Neural cell (in vitro differentiated cells): ENCODE measurements at regions not wholly inside any gene's neighbourhood (a gene's known extent, or its start where the extent isn't known, plus 50 kb on each side); places are given as distances from the start of the nearest gene placed in this dataset.

Experiments
- H2AFZ ChIP-seq: fragments of 200-600, 300-800 bp; sonication (generic), shearing (Covaris generic); 2 replicates; pipeline ENCODE4 v1.6.0; 2014; ENCODE audit warnings: low read depth, mild to moderate bottlenecking, antibody characterized with exemption, low read length, moderate library complexity
- H3F3A ChIP-seq: fragments of 200-600 bp; shearing (Covaris generic); 2 replicates; pipeline ENCODE4 v1.6.1; 2016; ENCODE audit warnings: mild to moderate bottlenecking, moderate library complexity, mixed read lengths, antibody characterized with exemption, low read length; ENCODE audit not compliant: insufficient read depth, poor library complexity, severe bottlenecking
- H3K27ac ChIP-seq: fragments of 200-600, 300-800 bp; sonication (generic), shearing (Covaris generic); 2 replicates; pipeline ENCODE4 v1.5.1; 2014; ENCODE audit warnings: mild to moderate bottlenecking, low read length, moderate library complexity
- H3K27me3 ChIP-seq: fragments of 300-800, 200-600 bp; sonication (generic), shearing (Covaris generic); 2 replicates; pipeline ENCODE4 v1.6.0; 2014; ENCODE audit warnings: mild to moderate bottlenecking, low read depth, low read length, moderate library complexity; ENCODE audit not compliant: insufficient read depth
- H3K36me3 ChIP-seq: fragments of 300-800, 200-600 bp; sonication (generic), shearing (Covaris generic); 2 replicates; pipeline ENCODE4 v1.5.1; 2014; ENCODE audit warnings: mild to moderate bottlenecking, antibody characterized with exemption, low read length, moderate library complexity; ENCODE audit not compliant: insufficient read depth
- H3K4me2 ChIP-seq: fragments of 300-800, 200-600 bp; sonication (generic), shearing (Covaris generic); 2 replicates; pipeline ENCODE4 v1.6.0; 2014; ENCODE audit warnings: mild to moderate bottlenecking, low read length
- H3K4me3 ChIP-seq: fragments of 300-800, 200-600 bp; sonication (generic), shearing (Covaris generic); 2 replicates; pipeline ENCODE4 v1.5.1; 2014; ENCODE audit warnings: mild to moderate bottlenecking, low read length, moderate library complexity
- H3K79me2 ChIP-seq: fragments of 200-600 bp; shearing (Covaris generic); replicated peaks from 2 replicates; pipeline ENCODE4 v1.6.0; 2014; ENCODE audit warnings: mild to moderate bottlenecking, low read length, moderate library complexity; ENCODE audit not compliant: insufficient read depth
- H3K9ac ChIP-seq: fragments of 300-800, 200-600 bp; sonication (generic), shearing (Covaris generic); 2 replicates; pipeline ENCODE4 v1.6.1; 2016; ENCODE audit warnings: mild to moderate bottlenecking, low read length, mixed read lengths
- H3K9me2 ChIP-seq: fragments of 200-600 bp; shearing (Covaris generic); 2 replicates; pipeline ENCODE4 v1.6.1; 2016; ENCODE audit warnings: mild to moderate bottlenecking, low read length, mixed read lengths; ENCODE audit not compliant: insufficient read depth
- H3K9me3 ChIP-seq: fragments of 200-600, 300-800 bp; sonication (generic), shearing (Covaris generic); 2 replicates; pipeline ENCODE4 v1.6.1; 2016; ENCODE audit warnings: mild to moderate bottlenecking, mixed run types, low read length, moderate library complexity, mixed read lengths
- H4K20me1 ChIP-seq: fragments of 200-600 bp; shearing (Covaris generic); 2 replicates; pipeline ENCODE4 v1.6.1; 2016; ENCODE audit warnings: mild to moderate bottlenecking, mixed run types; ENCODE audit not compliant: insufficient read depth
- CTCF ChIP-seq: fragments of 450-650 bp; IDR thresholded peaks from 2 replicates; pipeline ENCODE4 v1.5.1; 2014; ENCODE audit warnings: antibody characterized with exemption, mild to moderate bottlenecking, moderate library complexity; ENCODE audit not compliant: poor library complexity, severe bottlenecking
- EP300 ChIP-seq: fragments of 450-650 bp; conservative IDR thresholded peaks from 2 replicates; pipeline ENCODE4 v1.6.1; 2014; ENCODE audit warnings: antibody characterized with exemption, mild to moderate bottlenecking, moderate library complexity; ENCODE audit not compliant: poor library complexity, severe bottlenecking
- EZH2 ChIP-seq: fragments of 200-600, 300-800 bp; shearing (Covaris generic), sonication (generic); IDR thresholded peaks from 2 replicates; pipeline ENCODE4 v1.6.1; 2014; ENCODE audit warnings: antibody characterized with exemption, low read length, borderline replicate concordance, mild to moderate bottlenecking; ENCODE audit not compliant: insufficient read depth, poor library complexity, severe bottlenecking
- MXI1 ChIP-seq: fragments of 450-650 bp; conservative IDR thresholded peaks from 2 replicates; pipeline ENCODE4 v1.6.1; 2014; ENCODE audit warnings: antibody characterized with exemption, mild to moderate bottlenecking; ENCODE audit not compliant: poor library complexity, severe bottlenecking
- POLR2AphosphoS5 ChIP-seq: IDR thresholded peaks from 2 replicates; pipeline ENCODE4 v1.6.1; 2012
- RAD21 ChIP-seq: fragments of 450-650 bp; conservative IDR thresholded peaks from 2 replicates; pipeline ENCODE4 v1.6.1; 2014; ENCODE audit warnings: antibody characterized with exemption, mild to moderate bottlenecking, moderate library complexity
- REST ChIP-seq: IDR thresholded peaks from 2 replicates; pipeline ENCODE4 v1.6.1; 2012; ENCODE audit warnings: borderline replicate concordance
- SMC3 ChIP-seq: fragments of 450-650 bp; conservative IDR thresholded peaks from 2 replicates; pipeline ENCODE4 v1.6.1; 2014; ENCODE audit warnings: antibody characterized with exemption, mild to moderate bottlenecking, moderate library complexity; ENCODE audit not compliant: poor library complexity
- TAF1 ChIP-seq: IDR thresholded peaks from 2 replicates; pipeline ENCODE4 v1.6.1; 2012; ENCODE audit warnings: low read depth

- H4K20me1 ChIP-seq: no peaks in the 10 kb centered on the region
- TF ChIP-seq SMC3 (no peak), MXI1 (no peak), EP300 (no peak), POLR2AphosphoS5 (no peak), REST (no peak), RAD21 (no peak), CTCF (no peak), EZH2 (no peak), TAF1 (no peak)
Observed at GRCh38 chr2:600542-601386, 76.4 kb downstream of the TMEM18 start.

GRCh38 chr2:599601-600000, 77.6 kb downstream of the TMEM18 start:
- no peaks in the 10 kb centered on the region for H3F3A ChIP-seq
- H3K4me3 ChIP-seq: no peak overlapping the region
- H2AFZ ChIP-seq: no peak overlapping the region
- no peak overlapping the region for H3K4me2 ChIP-seq
- H3K9me3 ChIP-seq: no peaks in the 10 kb centered on the region
- no peaks in the 10 kb centered on the region for H3K27me3 ChIP-seq
- no peak for TF ChIP-seq MXI1
- H3K9ac ChIP-seq: no peak overlapping the region
- no peaks in the 10 kb centered on the region for H4K20me1 ChIP-seq
- H3K36me3 ChIP-seq: no peaks in the 10 kb centered on the region
- H3K27ac ChIP-seq: no peak overlapping the region
- no peaks in the 10 kb centered on the region for H3K79me2 ChIP-seq
- no peaks in the 10 kb centered on the region for H3K9me2 ChIP-seq

More at GRCh38 chr2:600542-601386, 76.4 kb downstream of the TMEM18 start:
- no peaks in the 10 kb centered on the region for H3K9me2 ChIP-seq
- H3K79me2 ChIP-seq: no peaks in the 10 kb centered on the region
- no peak overlapping the region for H3K27ac ChIP-seq
- H3K27me3 ChIP-seq: no peaks in the 10 kb centered on the region
- no peaks in the 10 kb centered on the region for H3F3A ChIP-seq
- no peak overlapping the region for H3K4me3 ChIP-seq
- no peak overlapping the region for H2AFZ ChIP-seq
- no peak overlapping the region for H3K4me2 ChIP-seq
- no peaks in the 10 kb centered on the region for H3K9me3 ChIP-seq
- H3K36me3 ChIP-seq: no peaks in the 10 kb centered on the region
- H3K9ac ChIP-seq: no peak overlapping the region
